Loucy (cell line): ENCODE measurements at regions not wholly inside any gene's neighbourhood (a gene's known extent, or its start where the extent isn't known, plus 50 kb on each side); places are given as distances from the start of the nearest gene placed in this dataset.

Source experiments
- H2AFZ ChIP-seq: fragments of 200-600 bp; sonication (generic); 2 replicates; pipeline ENCODE4 v1.6.0; 2016; ENCODE audit warnings: antibody characterized with exemption, mild to moderate bottlenecking, low read length, moderate library complexity
- H3F3A ChIP-seq: fragments of 200-600 bp; 2 replicates; pipeline ENCODE4 v1.6.0; 2016; ENCODE audit warnings: antibody characterized with exemption, low read depth, mild to moderate bottlenecking
- H3K27me3 ChIP-seq: fragments of 200-600 bp; sonication (generic); 2 replicates; pipeline ENCODE4 v1.6.1; 2014; ENCODE audit warnings: low read length, mild to moderate bottlenecking; ENCODE audit not compliant: insufficient read depth, poor library complexity, severe bottlenecking
- H3K36me3 ChIP-seq: fragments of 200-600 bp; sonication (generic); 2 replicates; pipeline ENCODE4 v1.6.1; 2016; ENCODE audit warnings: low read length; ENCODE audit not compliant: insufficient read depth
- H3K4me1 ChIP-seq: fragments of 200-600 bp; sonication (generic); 2 replicates; pipeline ENCODE4 v1.5.1; 2014; ENCODE audit warnings: low read length, mild to moderate bottlenecking; ENCODE audit not compliant: insufficient read depth, poor library complexity, severe bottlenecking
- H3K4me2 ChIP-seq: fragments of 200-600 bp; sonication (generic); 2 replicates; pipeline ENCODE4 v1.6.0; 2014; ENCODE audit warnings: antibody characterized with exemption, low read length, low read depth, mild to moderate bottlenecking; ENCODE audit not compliant: poor library complexity, severe bottlenecking
- H3K4me3 ChIP-seq: fragments of 200-600 bp; sonication (generic); 2 replicates; pipeline ENCODE4 v1.5.1; 2014; ENCODE audit warnings: low read length, mild to moderate bottlenecking, mixed read lengths; ENCODE audit not compliant: poor library complexity, severe bottlenecking
- H3K79me2 ChIP-seq: fragments of 200-600 bp; sonication (generic); 2 replicates; pipeline ENCODE4 v1.6.1; 2014; ENCODE audit warnings: low read length; ENCODE audit not compliant: insufficient read depth
- H3K9ac ChIP-seq: fragments of 200-600 bp; sonication (generic); 2 replicates; pipeline ENCODE4 v1.6.0; 2014; ENCODE audit warnings: mild to moderate bottlenecking, low read depth, low read length, moderate library complexity; ENCODE audit not compliant: poor library complexity, severe bottlenecking
- H3K9me2 ChIP-seq: fragments of 200-600 bp; sonication (generic); replicated peaks from 2 replicates; pipeline ENCODE4 v1.6.1; 2016; ENCODE audit warnings: low read depth, low read length, mixed read lengths
- H3K9me3 ChIP-seq: fragments of 200-600 bp; sonication (generic); 2 replicates; pipeline ENCODE4 v1.6.1; 2014; ENCODE audit warnings: mild to moderate bottlenecking, antibody characterized with exemption, low read length, low read depth; ENCODE audit not compliant: insufficient read depth
- H4K20me1 ChIP-seq: fragments of 200-600 bp; sonication (generic); 2 replicates; pipeline ENCODE4 v1.6.0; 2014; ENCODE audit warnings: antibody characterized with exemption, low read length, mild to moderate bottlenecking; ENCODE audit not compliant: insufficient read depth, poor library complexity, severe bottlenecking
- CTCF ChIP-seq: fragments of 200-600 bp; sonication (generic); conservative IDR thresholded peaks from 2 replicates; pipeline ENCODE4 v1.5.1; 2014; ENCODE audit warnings: mild to moderate bottlenecking, antibody characterized with exemption, low read length
- EZH2phosphoT487 ChIP-seq: fragments of 200-600 bp; IDR thresholded peaks from 2 replicates; pipeline ENCODE4 v1.6.1; 2018; ENCODE audit warnings: antibody characterized with exemption, mild to moderate bottlenecking, moderate library complexity, borderline replicate concordance

GRCh38 chr4:188450571-188450970, 311.3 kb downstream of the TRIML1 start:
- no peaks in the 10 kb centered on the region for H3K36me3 ChIP-seq
- H4K20me1 ChIP-seq, result no peaks in the 10 kb centered on the region
- H3F3A ChIP-seq, result no peaks in the 10 kb centered on the region

GRCh38 chr4:188452097-188452496, 312.9 kb downstream of the TRIML1 start:
- no peaks in the 10 kb centered on the region for H3K36me3 ChIP-seq
- no peaks in the 10 kb centered on the region for H3F3A ChIP-seq
- H3K9me3 ChIP-seq, result peaks cover 5% of the 10 kb centered on the region; the same call in 1 of the 2 replicates
- H2AFZ ChIP-seq, result no peak overlapping the region
- no peak overlapping the region for H3K4me3 ChIP-seq
- no peak overlapping the region for H3K9ac ChIP-seq
- no peaks in the 10 kb centered on the region for H3K79me2 ChIP-seq
- H3K4me2 ChIP-seq, result no peak overlapping the region
- no peaks in the 10 kb centered on the region for H3K9me2 ChIP-seq
- no peaks in the 10 kb centered on the region for H4K20me1 ChIP-seq
- H3K4me1 ChIP-seq, result no peaks in the 10 kb centered on the region
- no peaks in the 10 kb centered on the region for H3K27me3 ChIP-seq
- TF ChIP-seq EZH2phosphoT487, result no peak
- TF ChIP-seq CTCF, result no peak

More at GRCh38 chr4:188450571-188450970, 311.3 kb downstream of the TRIML1 start:
- no peaks in the 10 kb centered on the region for H3K9me3 ChIP-seq
- no peaks in the 10 kb centered on the region for H3K9me2 ChIP-seq
- H3K79me2 ChIP-seq, result no peaks in the 10 kb centered on the region
- no peaks in the 10 kb centered on the region for H3K27me3 ChIP-seq
- no peak overlapping the region for H2AFZ ChIP-seq
- H3K4me3 ChIP-seq, result no peak overlapping the region
- H3K9ac ChIP-seq, result no peak overlapping the region
- no peak for TF ChIP-seq CTCF
- no peak for TF ChIP-seq EZH2phosphoT487
- no peaks in the 10 kb centered on the region for H3K4me1 ChIP-seq
- no peak overlapping the region for H3K4me2 ChIP-seq

GRCh38 chr4:188454575-188454974, 315.3 kb downstream of the TRIML1 start:
- Histone ChIP-seq H3K9me2 (no peaks in the 10 kb centered on the region), H3K9ac (no peak overlapping the region), H3K9me3 (peaks cover 7% of the 10 kb centered on the region; the same call in 1 of the 2 replicates), H3K4me1 (no peaks in the 10 kb centered on the region), H2AFZ (no peak overlapping the region), H4K20me1 (no peaks in the 10 kb centered on the region), H3K27me3 (no peaks in the 10 kb centered on the region), H3F3A (no peaks in the 10 kb centered on the region), H3K4me2 (no peak overlapping the region), H3K36me3 (no peaks in the 10 kb centered on the region), H3K4me3 (no peak overlapping the region), H3K79me2 (no peaks in the 10 kb centered on the region)
- no peak for TF ChIP-seq CTCF
- no peak for TF ChIP-seq EZH2phosphoT487
